SJSA1 (cell line): ENCODE measurements at regions not wholly inside any gene's neighbourhood (a gene's known extent, or its start where the extent isn't known, plus 50 kb on each side); places are given as distances from the start of the nearest gene placed in this dataset.

Experiments used
- DNase-seq, 2 experiments: peaks; one replicate each; pipeline ENCODE4 v3.0.0-alpha.2; 2015 to 2020; ENCODE audit warnings: low spot score in 2 of 2, low read depth in 1 of 2
- H3K27ac ChIP-seq: fragments of 250-450 bp; sonication (Bioruptor Pico); 2 replicates; pipeline ENCODE4 v1.5.1; 2020; ENCODE audit warnings: mild to moderate bottlenecking, moderate library complexity
- H3K27me3 ChIP-seq: fragments of 250-450 bp; sonication (Bioruptor Pico); replicated peaks from 2 replicates; pipeline ENCODE4 v1.5.1; 2020; ENCODE audit warnings: mild to moderate bottlenecking, moderate library complexity
- H3K36me3 ChIP-seq: fragments of 250-450 bp; sonication (Bioruptor Pico); 2 replicates; pipeline ENCODE4 v1.5.1; 2020; ENCODE audit warnings: mild to moderate bottlenecking
- H3K4me1 ChIP-seq: fragments of 250-450 bp; sonication (Bioruptor Pico); replicated peaks from 2 replicates; pipeline ENCODE4 v1.6.1; 2021; ENCODE audit warnings: mild to moderate bottlenecking
- H3K4me3 ChIP-seq: fragments of 250-450 bp; sonication (Bioruptor Pico); 2 replicates; pipeline ENCODE4 v1.5.1; 2020; ENCODE audit warnings: mild to moderate bottlenecking
- H3K9me3 ChIP-seq: fragments of 250-450 bp; sonication (Bioruptor Pico); replicated peaks from 2 replicates; pipeline ENCODE4 v1.5.1; 2020; ENCODE audit warnings: mild to moderate bottlenecking

DNA sequence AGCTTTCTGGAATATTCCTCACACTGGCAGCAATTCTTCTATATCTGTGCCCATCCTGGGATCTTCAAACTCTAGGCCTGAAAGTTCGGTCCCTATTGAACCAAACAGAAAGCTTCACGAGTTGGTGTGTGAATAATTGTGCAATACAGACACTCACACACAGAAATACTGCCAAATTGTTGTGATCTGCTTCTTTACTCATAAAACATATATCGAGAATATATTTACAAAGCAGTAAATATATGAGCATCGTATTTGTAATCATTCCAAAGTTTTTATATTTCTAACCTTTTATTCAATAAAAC is 56.6 kb upstream of the BEX4 start:
- H3K9me3 ChIP-seq: no peaks in the 10 kb centered on the region
- H3K36me3 ChIP-seq: no peaks in the 10 kb centered on the region
- H3K27ac ChIP-seq: no peak overlapping the region

DNA sequence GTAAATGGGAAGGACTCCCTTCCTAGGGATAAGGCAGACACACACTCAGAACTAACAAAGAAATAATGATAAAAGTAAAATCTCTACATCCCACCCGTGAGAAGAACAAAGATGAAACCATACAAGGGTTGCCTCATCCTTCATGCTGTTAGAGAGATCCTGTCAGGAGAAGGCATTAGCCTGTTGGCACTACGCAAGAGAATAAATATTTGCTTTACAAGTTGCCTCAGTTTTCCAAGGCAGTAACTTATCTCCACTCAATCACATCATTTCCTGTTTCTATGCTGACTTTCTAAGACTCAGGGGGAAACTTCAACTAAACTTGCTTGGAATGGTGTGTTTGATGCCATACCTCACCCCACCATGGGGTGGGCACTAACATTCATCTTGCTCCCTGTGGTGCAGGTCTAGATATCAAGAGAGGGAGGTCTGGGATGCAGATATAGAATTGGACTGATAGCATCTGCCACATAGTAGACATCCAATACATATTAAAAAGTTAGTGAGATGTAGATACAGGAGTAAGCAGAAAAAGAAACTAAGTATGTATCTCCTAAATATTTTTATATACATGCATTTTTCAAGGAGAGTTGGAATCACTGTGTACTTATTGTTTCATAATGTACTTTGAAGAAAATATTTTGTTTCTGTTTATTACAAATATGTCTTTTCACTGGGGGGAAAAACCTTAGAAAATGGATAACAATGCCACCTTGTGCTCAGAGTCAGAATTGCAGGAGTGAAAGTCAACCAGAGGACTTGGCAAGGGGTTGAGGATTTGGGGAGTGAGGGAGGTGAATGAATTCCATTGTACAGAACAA is 57.2 kb upstream of the BEX4 start:
- Histone ChIP-seq H3K36me3 (no peaks in the 10 kb centered on the region), H3K27ac (no peak overlapping the region), H3K27me3 (no peaks in the 10 kb centered on the region), H3K4me1 (no peaks in the 10 kb centered on the region), H3K4me3 (no peak overlapping the region), H3K9me3 (no peaks in the 10 kb centered on the region)
- peak in 1 of 2 experiments; percentile 5 for DNase-seq

More for the DNA sequence above, 56.6 kb upstream of the BEX4 start:
- Histone ChIP-seq H3K4me3 (no peak overlapping the region), H3K27me3 (no peaks in the 10 kb centered on the region), H3K4me1 (no peaks in the 10 kb centered on the region)
- DNase-seq: no peak

DNA sequence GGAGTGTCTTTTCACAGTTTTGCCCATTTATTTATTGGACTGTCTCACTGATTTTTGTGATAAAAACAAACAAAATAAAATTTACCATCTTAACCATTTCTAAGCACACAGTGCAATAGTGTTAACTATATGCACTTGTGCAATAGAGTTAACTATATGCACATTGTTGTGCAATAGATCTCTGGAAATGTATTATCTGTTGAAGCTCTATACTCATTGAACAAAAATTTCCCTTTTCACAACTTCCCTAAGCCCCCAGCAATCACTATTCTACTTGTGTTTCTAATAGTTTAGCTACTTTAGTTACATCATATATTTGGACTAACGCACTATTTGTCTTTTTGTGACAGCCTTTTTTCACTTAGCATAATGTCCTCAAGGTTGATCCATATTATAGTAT is 59.7 kb upstream of the BEX4 start:
- no peaks in the 10 kb centered on the region for H3K4me1 ChIP-seq
- no peak overlapping the region for H3K27ac ChIP-seq
- no peaks in the 10 kb centered on the region for H3K36me3 ChIP-seq
- H3K9me3 ChIP-seq: no peaks in the 10 kb centered on the region
- no peaks in the 10 kb centered on the region for H3K27me3 ChIP-seq
- no peak for DNase-seq
- H3K4me3 ChIP-seq: no peak overlapping the region

DNA sequence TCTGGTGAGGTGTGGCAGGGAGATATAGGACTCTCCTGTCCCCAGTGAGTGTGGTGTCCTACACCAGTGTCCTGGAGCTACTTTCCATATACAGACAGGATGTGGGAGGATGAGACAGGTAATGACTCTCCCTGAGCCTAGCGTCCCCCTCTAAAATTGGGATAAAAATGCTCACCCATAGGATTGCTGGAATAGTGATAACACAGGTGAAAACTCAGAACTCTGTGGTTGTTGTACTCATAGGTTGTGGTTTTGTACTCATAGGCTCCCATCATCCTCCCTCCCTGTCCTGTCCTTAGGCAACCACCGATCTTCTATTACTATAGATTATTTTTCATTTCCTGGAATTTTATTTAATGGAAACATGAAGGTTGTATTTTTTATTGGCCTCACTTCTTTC is 60.7 kb upstream of the NXF3 start:
- no peaks in the 10 kb centered on the region for H3K9me3 ChIP-seq
- no peak overlapping the region for H3K4me3 ChIP-seq
- H3K4me1 ChIP-seq: no peaks in the 10 kb centered on the region
- DNase-seq: no peak
- H3K27ac ChIP-seq: no peak overlapping the region
- no peaks in the 10 kb centered on the region for H3K36me3 ChIP-seq
- no peaks in the 10 kb centered on the region for H3K27me3 ChIP-seq

DNA sequence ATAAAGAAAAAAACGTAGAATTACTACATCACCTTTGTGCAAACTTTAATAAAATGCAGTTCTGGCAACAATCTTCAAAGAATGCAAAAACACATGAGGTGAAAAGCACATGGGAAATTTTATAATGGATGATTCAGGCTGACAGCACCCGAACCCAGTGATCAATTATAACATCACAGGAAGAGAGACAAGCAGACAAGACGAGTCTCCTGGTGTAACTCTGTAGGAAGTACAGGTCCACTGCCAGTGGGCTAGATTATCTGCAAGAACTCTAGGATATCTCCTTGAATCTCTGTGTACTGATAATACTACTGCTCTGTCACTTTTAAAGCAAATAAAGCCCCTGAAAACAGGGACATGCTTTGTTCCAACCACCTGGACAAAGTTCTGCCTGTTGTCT is 58.9 kb upstream of the NXF3 start:
- DNase-seq: no peak
- no peaks in the 10 kb centered on the region for H3K4me1 ChIP-seq
- no peak overlapping the region for H3K4me3 ChIP-seq
- H3K9me3 ChIP-seq: no peaks in the 10 kb centered on the region
- no peaks in the 10 kb centered on the region for H3K36me3 ChIP-seq
- H3K27me3 ChIP-seq: no peaks in the 10 kb centered on the region
- no peak overlapping the region for H3K27ac ChIP-seq

DNA sequence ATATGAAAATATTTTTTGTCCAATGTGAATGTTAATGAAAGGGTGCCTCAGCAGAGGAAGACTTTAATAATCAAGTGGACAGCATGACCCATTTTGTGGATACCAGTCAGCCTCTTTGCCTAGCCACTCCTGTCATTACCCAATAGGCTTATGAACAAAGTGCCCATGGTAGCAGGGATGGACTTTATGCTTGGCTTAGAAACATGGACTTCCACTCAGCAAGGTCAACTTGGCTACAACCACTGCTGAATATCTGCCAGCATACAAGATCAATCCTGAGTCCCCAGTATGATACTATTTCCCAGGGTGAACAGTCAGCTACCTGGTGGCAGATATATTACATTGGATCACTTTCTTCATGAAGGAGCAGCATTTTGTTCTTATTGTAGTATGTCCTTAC is 56.7 kb upstream of the NXF3 start:
- Histone ChIP-seq H3K4me3 (no peak overlapping the region), H3K36me3 (no peaks in the 10 kb centered on the region), H3K27me3 (no peaks in the 10 kb centered on the region), H3K27ac (no peak overlapping the region), H3K4me1 (no peaks in the 10 kb centered on the region), H3K9me3 (no peaks in the 10 kb centered on the region)
- no peak for DNase-seq

DNA sequence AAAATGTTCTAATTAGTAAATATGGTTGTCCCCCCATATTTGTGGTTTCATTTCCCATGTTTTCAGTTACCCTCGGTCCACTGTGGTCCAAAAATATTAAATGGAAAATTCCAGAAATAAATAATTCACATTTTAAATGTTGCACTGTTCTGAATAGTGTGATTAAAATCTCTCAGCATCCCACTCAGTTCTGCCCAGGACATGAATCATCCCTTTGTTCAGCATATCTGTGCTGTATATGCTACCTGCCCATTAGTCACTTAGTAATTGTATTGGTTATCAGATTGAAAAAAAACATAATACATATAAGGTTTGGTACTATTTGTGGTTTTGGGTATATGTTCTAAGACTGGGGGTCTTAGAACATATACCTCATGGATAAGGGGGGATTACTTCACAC is 55.1 kb upstream of the NXF3 start:
- Histone ChIP-seq H3K9me3 (no peaks in the 10 kb centered on the region), H3K27me3 (no peaks in the 10 kb centered on the region), H3K4me3 (no peak overlapping the region), H3K27ac (no peak overlapping the region), H3K4me1 (no peaks in the 10 kb centered on the region), H3K36me3 (no peaks in the 10 kb centered on the region)
- DNase-seq: no peak
